Stimulated activated CD8-positive, alpha-beta memory T cell treated with anti-CD3 and anti-CD28 coated beads, Interleukin-2, amount 100 ng/mL, for 1 hour (primary cell): ENCODE measurements at regions not wholly inside any gene's neighbourhood (a gene's known extent, or its start where the extent isn't known, plus 50 kb on each side); places are given as distances from the start of the nearest gene placed in this dataset.
"Not testable (repeated sequence)": the region's sequence is repeated elsewhere in the genome, so short reads cannot be mapped to it uniquely, and the experiment has no call there.

Experiments used
- DNase-seq, 2 donors: peaks; one replicate each; pipeline ENCODE4 v3.0.0-alpha.2; 2020; ENCODE audit warnings: low read depth in 2 of 2

DNA sequence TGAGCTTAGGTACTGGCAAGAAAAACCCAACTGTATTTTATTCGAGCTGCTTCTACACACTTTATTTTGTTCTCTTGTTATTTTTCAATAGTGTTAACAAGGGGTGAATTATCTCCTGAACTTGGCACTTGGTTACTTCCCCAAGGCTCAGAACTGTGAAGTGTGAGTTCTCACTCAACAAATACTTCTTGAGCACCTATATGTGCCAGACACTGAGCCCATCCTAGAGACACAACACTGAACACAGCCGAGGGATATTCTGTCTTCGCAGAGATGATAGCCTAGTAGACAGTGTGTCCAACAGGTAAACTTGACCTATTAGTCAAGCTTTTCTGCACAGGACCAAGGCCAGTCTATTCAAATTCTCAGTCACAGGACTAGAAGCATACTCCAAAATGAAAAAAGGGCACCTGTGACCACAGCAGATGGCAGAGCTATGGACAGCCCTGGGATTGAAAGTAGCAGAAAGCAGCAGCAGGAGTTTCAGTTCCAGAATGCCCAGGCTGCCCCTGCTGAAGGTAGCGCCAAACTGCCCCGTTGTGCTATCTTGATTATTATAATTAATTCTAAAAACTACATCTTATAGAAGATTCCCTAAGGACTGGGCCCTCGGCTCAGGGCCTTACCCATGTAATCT is 77.8 kb upstream of the TAB2 start:
- DNase-seq: no peak

- no peak for DNase-seq
These were observed 74.6 kb upstream of the TAB2 start for GRCh38 chr6:149242883-149243282.

DNA sequence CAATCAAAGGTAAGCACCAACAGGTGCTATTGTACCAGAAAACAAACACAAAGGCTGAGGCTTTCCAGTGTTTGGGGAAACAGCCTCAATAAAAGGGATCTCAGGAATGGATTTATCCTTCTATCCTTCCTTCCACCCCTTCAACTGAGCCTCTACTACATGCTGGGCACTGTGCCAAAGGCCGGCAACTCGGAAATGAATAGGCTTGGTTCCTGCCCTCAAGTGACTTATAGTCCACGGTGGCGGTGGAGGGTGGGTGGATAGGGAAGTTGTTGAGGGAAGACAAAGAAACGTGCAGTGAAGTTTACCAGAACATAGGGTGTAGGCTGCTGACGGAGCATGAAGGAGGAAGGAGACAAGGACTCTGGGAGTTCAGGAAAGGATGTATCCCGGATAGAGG is 73.4 kb upstream of the TAB2 start:
- DNase-seq: no peak

GRCh38 chr6:149246691-149247384 is 70.7 kb upstream of the TAB2 start:
- DNase-seq: no peak

DNA sequence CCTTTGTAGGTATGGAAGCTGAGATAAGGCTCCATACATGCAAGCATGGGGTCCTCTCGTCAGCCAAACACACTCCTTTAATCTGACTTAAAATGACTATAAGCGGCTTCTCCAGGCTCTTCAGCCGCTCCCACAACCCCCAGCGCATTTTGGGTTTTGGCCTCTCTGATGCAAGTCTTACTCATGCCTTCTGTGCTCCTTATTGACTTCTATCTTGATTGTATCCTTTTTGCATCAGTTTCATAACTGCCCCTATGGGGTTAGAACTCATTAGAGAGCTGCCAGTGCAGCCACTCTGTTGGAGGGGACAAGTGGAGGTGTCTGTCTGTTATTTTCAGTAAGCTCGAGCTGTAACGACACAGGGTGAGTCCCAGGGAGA is 70.1 kb upstream of the TAB2 start:
- DNase-seq: no peak

- DNase-seq: not testable (repeated sequence)
These were observed 69.2 kb upstream of the TAB2 start for GRCh38 chr6:149248263-149248662.

GRCh38 chr6:149248693-149249369 is 68.7 kb upstream of the TAB2 start:
- no peak for DNase-seq

GRCh38 chr6:149249370-149250357 is 67.8 kb upstream of the TAB2 start:
- no peak for DNase-seq

GRCh38 chr6:149250951-149251350 is 66.6 kb upstream of the TAB2 start:
- DNase-seq: no peak

GRCh38 chr6:149252622-149253021 is 64.9 kb upstream of the TAB2 start:
- DNase-seq: no peak

GRCh38 chr6:149254253-149254652 is 63.3 kb upstream of the TAB2 start:
- no peak for DNase-seq

- DNase-seq: no peak
These were observed 57.8 kb upstream of the TAB2 start for GRCh38 chr6:149259753-149260152.

GRCh38 chr6:149260214-149260874 is 57.2 kb upstream of the TAB2 start:
- no peak for DNase-seq

DNA sequence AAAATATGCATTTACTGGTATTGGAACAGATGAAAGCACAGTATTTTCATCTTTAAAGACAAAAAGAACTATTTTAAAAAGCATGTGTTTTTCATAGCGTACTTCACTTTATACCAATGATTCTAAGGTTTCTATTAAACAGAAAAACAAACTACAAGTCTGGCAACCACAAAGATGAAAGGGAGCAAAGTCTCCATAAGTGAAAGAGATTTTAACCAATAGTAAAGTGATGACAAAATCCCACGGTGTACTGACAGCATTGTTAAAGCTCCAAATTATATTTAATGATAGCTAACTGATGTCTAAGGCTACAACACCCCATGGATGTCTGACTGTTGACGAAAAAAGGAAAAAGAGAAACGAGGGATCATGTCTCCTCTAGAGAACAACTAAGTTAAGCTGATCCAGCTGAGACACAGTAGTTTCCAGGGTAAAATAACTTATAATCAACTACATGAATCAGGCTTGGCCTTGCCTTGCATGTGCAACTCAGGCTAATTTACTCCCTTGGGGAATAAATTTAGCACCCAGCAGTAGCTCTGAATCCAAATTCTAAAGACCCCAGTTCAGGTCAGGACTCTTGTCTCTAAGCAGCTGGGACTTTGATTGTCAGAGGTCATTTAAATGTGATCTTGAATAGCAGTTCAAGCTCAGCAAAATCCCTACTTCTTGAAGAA is 56.0 kb upstream of the TAB2 start:
- no peak for DNase-seq

- DNase-seq: no peak
These were observed 54.2 kb upstream of the TAB2 start for GRCh38 chr6:149263321-149263720.

DNA sequence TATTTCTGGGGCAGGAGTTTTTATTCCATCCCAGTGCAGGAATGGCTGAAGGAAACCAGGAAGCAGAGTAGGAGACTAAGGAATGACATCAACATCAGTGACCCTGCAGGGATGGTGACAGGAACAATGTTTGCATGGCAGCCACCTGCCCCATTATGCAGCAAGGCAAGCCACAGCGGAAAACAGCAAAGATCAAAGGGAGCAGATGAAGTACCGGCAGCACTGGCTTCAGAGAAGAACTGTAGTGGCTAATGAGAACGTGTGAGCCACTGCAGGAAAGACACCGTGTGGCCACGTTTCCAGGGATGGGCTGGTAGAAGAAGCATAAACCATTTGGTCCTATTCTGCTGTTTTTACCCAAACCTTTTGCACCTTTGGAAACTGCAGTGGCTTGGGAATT is 52.9 kb upstream of the TAB2 start:
- peak in 1 of 2 donors; percentile 30 for DNase-seq

DNA sequence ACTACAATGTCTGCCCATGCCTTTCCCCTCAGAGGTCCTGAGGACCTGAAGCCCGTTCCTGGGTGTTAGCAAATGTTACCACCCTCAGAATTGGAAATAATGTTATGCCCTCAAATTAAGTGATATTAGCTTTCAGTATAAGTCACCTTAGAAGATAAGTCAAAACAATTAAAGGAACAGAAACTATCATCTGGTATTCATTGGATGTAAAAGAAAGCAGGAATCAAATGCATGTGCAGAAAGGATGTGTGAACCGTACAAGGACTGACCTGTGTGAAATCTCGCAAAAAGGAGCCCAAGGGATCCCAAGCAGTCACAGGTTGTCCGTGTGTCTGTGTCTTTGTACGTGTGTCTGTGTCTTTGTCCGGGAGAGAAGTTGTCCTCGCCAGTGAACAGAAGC is 51.6 kb upstream of the TAB2 start:
- DNase-seq: no peak

DNA sequence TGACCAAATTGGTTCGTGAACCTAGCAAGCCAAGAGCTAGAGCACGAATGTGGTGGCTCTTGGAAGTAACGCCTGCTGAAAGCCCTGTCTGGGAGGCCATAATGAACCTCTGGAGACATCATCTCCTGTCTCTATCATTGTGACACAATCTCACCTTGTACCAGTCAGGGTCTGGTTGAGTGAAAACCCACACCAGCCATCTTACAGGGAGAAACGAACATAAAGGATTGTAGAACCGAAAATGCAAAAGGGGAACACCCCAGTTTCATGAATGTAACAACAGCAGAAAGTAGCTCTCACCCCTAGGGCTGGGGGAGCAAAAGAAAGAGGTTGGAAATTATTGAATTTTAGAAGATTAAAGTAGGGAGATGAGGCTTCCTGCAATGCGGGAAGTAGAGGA is 50.9 kb upstream of the TAB2 start:
- DNase-seq: no peak

GRCh38 chr6:149267072-149267471 is 50.4 kb upstream of the TAB2 start:
- no peak for DNase-seq

DNA sequence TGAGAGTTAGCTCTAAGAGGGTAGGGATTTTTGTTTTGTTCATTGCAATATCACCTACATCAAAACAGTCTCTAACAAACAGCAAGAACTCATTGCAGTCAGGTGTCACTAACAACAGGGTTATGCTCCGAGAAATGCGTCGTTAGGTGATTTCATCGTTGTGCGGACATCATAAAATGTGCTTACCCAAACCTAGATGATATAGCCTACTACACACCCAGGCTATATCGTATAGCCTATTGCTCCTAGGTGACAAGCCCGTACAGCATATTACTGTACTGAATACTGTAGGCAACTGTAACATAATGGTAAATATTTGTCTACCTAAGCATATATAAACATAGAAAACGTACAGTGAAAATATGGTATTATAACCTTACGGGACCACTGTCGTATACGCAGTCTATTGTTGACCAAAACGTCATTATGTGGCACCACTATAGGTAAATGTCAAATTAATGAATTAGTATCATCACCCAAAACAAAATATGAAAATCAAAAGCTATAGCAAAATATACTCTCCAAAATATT is 49.9 kb upstream of the TAB2 start:
- DNase-seq: no peak
